ENCODE measurements at regions not wholly inside any gene's neighbourhood (a gene's known extent, or its start where the extent isn't known, plus 50 kb on each side); places are given as distances from the start of the nearest gene placed in this dataset.

DNA sequence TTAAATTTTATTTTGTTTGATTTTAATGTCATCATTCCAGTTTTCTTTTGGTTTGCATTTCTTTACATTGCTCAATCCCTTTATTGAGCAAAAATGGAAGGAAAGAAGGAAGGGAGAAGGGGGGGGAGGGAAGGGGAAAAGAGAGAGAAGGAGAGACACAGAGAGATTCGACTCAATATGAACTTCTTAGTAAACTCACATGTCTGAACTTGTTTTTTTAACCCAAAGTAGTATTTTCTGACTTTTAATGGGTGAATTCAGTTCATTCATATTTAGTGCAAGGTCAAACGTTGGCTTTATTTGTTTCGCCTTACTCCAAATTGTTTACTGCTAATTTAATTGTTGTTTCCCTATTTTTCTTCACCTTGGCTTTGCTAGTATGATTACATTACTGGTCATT is 278.6 kb downstream of the COL12A1 start (continued):
- TF ChIP-seq THRA (IDR thresholded peaks at IDR 0.05): no peak
- TF ChIP-seq MIER1 (IDR thresholded peaks at IDR 0.05; ENCODE audit: low read depth): no peak
- TF ChIP-seq AFF1 (IDR thresholded peaks at IDR 0.05; ENCODE audit: low read depth in 1 of 2, partially characterized antibody in 2 of 2): no peak
- no peak for TF ChIP-seq PCBP2 (IDR thresholded peaks at IDR 0.05; ENCODE audit: low read depth, low read length, poor library complexity, severe bottlenecking)
- TF ChIP-seq ZNF133 (CRISPR knock-in tag; IDR thresholded peaks at IDR 0.05): no peak
- no peak for TF ChIP-seq CTCFL (IDR thresholded peaks at IDR 0.05; ENCODE audit: borderline replicate concordance, insufficient read depth, low read depth, low read length, poor library complexity, severe bottlenecking)
- TF ChIP-seq, protein P1, sequence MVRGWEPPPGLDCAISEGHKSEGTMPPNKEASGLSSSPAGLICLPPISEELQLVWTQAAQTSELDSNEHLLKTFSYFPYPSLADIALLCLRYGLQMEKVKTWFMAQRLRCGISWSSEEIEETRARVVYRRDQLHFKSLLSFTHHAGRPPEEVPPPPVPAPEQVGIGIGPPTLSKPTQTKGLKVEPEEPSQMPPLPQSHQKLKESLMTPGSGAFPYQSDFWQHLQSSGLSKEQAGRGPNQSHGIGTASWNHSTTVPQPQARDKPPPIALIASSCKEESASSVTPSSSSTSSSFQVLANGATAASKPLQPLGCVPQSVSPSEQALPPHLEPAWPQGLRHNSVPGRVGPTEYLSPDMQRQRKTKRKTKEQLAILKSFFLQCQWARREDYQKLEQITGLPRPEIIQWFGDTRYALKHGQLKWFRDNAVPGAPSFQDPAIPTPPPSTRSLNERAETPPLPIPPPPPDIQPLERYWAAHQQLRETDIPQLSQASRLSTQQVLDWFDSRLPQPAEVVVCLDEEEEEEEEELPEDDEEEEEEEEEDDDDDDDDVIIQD (CRISPR knock-in tag; IDR thresholded peaks at IDR 0.05): no peak
- TF ChIP-seq ZNF217 (CRISPR knock-in tag; IDR thresholded peaks at IDR 0.05): no peak
- TF ChIP-seq PHF8 (IDR thresholded peaks at IDR 0.05; ENCODE audit: borderline replicate concordance, low read length): no peak

Data from K562 (cell line).